GM19351 (cell line): ENCODE measurements at regions not wholly inside any gene's neighbourhood (a gene's known extent, or its start where the extent isn't known, plus 50 kb on each side); places are given as distances from the start of the nearest gene placed in this dataset.
"Not testable (repeated sequence)": the region's sequence is repeated elsewhere in the genome, so short reads cannot be mapped to it uniquely, and the experiment has no call there.

Source experiments
- ATAC-seq: cut with Tn5 transposase; IDR thresholded peaks from one replicate; pipeline ENCODE4 v1.9.1; 2021; ENCODE audit warnings: mild to moderate bottlenecking, moderate library complexity; ENCODE audit not compliant: unreplicated experiment

GRCh38 chr2:236767941-236768340 lies 198.3 kb downstream of the ACKR3 start:
- ATAC-seq, result no peak

GRCh38 chr2:236768393-236769140 lies 198.9 kb downstream of the ACKR3 start:
- ATAC-seq, result no peak

DNA sequence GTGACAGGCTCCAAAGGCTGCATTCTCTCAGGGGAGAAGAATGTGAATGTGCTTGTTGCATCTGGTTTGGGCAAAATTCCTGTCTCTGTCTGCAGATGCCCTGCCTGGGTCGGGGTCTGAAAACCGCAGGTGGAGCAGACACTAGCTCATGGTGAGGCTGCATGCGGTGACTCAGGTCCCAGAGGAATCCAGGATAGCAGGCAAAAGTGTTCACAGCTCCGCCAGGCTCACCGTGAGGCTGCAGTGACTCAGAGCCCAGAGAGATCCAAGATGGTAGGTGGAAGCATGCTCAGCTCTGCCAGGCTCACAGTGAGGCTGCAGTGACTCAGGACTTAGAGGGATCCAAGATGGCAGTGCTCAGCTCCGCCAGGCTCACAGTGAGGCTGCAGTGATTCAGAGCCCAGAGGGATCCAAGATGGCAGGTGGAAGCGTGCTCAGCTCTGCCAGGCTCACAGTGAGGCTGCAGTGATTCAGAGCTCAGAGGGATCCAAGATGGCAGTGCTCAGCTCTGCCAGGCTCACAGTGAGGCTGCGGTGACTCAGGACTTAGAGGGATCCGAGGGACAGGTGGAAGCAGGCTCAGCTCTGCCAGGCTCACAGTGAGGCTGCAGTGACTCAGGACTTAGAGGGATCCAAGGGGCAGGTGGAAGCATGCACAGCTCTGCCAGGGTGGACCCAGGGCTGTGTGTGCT lies 200.5 kb downstream of the ACKR3 start:
- ATAC-seq, result no peak

DNA sequence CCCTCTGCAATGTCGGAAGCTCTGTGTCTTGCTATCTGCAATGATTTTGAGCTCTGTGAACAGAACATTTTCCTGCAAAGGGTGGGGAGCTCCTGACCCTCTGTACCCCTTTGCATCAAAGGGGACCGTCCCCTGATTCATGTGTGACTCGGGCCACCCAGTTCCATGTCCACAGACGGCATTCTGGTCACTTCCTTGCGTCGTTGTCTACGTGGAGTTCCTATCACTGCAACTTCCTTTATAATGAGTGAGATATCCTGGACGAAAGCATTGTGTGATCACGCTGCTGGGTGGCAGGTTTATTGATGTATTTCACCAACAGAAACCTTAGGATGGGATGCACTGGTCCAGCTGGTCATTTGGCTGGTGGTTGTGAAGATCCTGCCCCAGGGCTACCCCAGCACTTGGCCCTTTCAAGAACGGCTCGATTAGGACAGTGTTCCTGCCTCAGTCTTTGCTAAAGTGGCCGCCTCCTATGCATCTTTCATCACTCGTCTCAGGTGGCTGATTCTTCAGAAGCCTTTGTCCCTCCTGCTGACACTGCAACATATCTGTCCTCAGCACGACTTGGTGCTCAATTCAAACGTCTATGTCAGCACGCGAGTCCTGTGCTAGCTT lies 202.7 kb downstream of the ACKR3 start:
- no peak for ATAC-seq

DNA sequence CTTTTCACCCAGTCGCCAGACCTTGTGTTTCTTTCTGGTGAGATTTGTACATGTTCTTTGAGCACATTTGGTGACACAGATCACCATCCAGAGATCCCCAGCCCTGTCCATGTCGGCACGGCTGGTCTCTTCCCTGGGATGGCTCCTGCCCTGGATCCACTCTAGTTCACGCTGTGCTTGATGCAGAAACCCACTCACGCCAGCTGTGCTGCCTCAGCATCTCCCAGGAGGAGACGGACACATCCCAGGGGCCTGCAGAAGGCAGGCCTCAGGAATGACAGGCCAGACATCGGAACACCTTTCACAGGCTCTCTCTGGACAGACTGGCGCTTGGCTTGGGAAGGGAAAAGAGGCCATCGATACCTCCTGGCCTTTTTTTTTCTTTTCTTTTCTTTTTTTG lies 203.6 kb downstream of the ACKR3 start:
- ATAC-seq, result no peak

DNA sequence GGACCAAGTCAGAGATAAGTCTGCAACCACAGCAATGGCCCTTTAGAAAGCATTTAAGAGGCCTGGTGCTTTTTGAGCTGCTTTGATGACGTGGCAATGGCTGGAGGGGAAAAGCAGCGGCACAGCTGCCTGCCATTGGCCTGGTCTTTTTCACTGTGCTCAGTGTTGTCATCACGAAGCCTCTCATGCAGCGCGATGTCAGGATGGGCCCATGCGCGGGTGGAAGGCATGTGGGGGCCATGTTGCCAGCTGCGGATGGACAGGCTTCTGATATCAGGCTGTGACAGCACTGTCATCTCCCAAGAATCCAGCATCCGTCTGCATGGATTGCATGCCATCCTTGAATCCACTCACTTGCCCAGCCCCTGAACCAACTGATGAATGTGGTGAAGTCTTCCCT lies 204.5 kb downstream of the ACKR3 start:
- no peak for ATAC-seq

- no peak for ATAC-seq
Measured at GRCh38 chr2:236775511-236775910, 205.9 kb downstream of the ACKR3 start.

- no peak for ATAC-seq
Measured at GRCh38 chr2:236776206-236776605, 206.6 kb downstream of the ACKR3 start.

- ATAC-seq, result no peak
Measured at GRCh38 chr2:236776695-236777251, 207.1 kb downstream of the ACKR3 start.

DNA sequence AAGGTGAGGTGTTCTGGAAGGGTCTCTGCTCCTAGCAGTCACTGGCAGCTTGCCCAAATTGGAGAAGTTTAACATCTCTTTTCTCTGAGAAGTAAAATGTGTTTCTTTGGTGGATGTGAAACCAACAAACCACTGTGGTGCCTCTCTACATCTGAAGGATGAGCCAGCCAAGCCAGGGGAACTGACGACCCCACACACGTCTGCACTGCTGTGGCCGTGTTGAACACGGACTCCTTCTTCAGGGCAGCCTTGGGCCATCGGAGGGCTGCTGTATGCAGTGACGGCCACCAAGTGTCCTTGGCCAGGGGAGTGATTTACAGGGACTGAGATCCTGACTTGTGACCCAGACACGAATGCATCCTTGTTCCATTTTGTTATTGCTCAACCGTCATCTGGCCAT lies 207.8 kb downstream of the ACKR3 start:
- no peak for ATAC-seq

DNA sequence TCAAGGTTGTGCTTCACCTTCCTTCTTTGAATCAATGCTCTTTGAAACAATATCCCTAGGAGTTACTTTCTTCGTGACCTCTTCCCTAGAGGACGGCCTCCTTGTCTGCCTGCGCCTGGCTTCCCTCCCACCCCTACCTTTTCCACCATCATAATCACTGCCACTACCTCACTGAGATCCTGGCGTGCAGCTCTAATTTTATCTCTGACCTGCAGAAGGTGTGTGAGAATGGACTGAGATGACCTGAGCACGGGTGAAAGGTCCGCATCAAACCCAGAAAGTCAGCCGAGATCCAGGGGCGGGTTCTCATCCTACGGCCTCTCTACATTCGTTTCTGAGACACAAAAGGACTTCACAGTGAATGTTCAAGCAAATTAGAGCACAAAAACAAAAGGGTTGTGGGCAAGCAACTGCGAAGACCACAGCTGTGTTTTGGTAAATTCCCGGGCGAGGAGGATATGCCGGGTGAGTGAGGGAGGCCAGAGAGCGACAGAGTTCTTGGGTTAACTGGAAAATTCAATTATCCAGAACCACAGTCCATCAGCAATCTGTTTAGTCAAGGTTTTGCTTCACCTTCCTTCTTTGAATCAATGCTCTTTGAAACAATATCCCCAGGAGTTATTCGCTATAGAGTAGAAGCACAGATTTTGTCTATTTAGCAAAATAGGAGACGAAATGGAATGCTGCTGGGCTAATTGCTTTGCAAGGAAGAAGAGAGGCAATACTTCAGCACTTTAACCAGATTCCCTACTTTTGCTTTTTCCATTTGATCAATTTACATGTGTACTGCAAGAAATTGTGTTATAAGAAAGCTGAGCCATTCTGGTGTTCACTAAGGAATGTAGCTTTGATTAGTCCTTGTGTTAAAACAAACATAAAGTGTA lies 212.6 kb downstream of the ACKR3 start:
- no peak for ATAC-seq

DNA sequence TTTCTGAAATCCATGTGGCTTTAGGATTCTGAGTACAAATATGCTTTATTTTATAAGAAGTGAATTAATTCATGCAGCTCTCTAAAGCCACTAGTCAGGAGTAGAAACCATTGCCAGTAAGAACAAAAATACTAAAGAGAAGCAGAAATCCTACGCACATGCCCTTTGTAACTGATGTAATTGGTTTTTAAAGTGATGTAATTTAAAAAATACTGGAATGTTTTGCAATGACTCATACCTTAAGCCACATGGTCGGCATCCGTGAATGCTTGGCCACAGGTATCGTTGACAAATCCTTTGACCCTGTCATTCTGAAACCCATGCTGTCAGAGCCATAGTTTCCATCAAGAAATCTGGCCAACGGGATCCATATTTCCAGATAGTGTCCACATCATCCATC lies 213.3 kb downstream of the ACKR3 start:
- no peak for ATAC-seq

DNA sequence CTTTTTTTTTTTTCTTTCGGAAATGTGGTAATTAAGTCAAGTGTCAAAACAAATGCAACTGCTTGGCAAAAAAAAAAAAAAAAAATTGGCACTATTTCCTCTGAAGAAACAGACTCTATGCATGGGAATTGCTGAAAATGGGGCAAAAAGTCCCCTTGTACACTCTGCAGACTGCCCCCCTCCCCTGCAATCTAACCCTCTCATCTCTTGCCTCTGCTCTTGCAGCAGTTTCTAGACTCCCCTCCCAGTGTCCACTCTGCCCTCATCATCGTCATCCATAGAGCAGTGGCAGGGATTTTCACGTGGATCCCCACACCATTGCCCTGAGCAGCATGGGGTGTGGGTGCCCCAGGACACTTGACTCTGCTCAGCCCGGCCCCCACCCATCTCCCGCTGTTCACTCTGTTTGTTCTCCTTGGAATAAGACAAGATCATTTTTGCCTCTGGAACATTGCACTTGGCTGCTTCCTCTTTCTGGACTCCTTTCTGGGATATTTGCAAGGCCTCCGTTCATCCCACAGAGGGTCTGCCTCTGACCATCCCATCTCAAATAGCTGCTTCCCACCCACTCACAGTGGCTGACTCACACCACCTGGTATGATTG lies 213.9 kb downstream of the ACKR3 start:
- ATAC-seq, result no peak

GRCh38 chr2:236785611-236786057 lies 216.0 kb downstream of the ACKR3 start:
- ATAC-seq, result no peak

DNA sequence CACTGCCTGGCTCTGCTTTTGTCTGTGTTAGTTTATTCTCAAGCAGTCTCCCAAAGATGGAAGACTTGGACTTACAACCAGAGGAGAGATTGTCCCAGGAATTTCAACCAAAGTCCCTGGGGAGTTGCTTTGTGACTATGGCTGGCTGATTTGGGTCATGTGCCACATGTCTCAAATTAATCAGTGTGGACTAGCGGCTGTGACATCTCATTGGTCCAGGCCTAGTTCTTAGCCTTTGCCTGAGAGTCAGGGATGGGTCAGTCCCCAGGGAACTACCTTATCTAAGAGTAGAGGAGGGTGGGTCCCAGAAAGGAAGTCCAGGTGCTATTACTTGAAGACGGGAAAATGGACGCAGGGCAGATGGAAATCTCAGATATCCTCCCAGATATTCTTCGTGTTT lies 217.1 kb downstream of the ACKR3 start:
- no peak for ATAC-seq

GRCh38 chr2:236787376-236787775 lies 217.8 kb downstream of the ACKR3 start:
- not testable (repeated sequence) for ATAC-seq

DNA sequence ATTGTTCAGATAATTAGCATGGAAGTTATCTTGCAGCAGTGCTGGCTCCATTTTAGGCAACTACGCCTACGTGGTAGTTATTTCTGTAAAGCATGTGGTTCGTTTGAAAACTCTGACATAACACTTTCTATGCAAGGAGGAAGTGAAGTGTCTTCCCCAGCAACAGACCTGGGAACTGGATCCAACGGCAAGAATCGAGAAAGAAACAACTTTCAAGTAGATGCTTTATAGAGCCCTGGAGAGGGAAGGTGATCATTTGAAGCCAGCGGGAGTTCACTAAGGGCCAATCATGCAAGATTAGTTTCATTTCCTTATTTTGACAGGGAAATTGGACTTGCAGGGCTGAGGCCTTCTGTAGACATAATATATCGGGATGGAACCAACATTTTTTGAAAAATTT lies 218.3 kb downstream of the ACKR3 start:
- no peak for ATAC-seq

DNA sequence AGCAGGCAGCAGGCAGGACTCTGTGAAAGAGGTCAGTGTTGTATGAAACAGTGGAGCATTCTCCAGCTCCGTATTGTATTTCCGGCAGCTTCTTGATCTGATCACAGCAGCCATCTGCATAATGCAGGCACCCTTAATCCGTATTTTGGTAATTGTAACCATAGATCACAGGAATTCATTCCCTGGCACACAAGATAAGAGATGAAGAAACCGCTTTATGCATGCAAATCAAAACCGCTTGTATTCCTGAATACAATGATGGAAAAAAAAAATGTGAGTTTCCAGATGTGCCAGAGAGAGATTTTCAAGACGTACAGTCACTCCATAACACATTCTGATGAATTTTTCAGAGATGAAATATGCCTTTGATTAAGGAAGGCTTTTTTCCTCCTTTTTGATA lies 221.3 kb downstream of the ACKR3 start:
- ATAC-seq, result no peak

DNA sequence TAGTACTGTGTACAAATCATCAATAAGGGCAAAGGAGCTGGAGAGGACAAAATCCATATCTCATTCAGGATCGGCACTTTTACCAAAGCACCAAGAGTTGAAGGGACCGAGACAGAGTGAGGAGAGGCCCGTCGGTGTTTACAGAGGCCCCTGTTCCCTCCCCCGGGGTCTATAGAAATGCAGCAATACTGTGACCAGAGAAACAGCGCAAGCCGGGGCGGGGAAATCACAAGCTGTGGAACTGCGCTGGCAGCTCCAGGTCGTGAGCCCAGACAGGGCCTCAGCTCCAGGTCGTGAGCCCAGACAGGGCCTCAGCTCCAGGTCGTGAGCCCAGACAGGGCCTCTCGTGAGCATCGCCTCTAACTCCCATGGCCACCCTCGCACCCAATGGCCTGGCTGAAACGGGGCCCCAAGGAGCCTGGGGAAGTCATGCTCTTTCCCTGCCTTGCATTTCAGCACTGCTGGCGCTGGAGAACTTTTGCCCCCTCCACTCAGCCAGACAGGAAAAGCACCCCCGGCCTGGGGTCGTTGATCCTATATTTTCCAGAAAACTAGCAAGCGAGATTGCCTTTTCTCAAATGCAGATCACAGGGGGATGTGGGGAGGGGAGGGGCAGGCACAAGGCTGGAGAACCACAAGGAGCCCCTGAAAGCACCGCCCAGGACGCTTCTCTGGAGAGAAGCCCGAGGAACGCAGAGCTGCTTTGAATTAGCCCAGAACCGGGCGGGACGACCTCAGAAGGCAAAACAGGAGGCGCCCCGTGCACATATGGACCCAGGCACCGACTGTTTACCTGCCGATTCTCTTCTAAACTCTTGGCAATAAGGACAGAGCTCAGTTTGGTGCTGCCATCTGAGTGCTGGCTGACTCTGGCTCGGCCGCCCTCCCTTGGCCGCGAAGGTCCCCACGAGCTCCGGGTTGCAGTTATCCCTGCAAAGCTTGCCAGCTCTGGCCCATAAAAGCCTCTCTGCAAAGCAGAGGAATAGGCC lies 223.7 kb downstream of the ACKR3 start:
- ATAC-seq, result no peak
